H9 (cell line): ENCODE measurements at regions not wholly inside any gene's neighbourhood (a gene's known extent, or its start where the extent isn't known, plus 50 kb on each side); places are given as distances from the start of the nearest gene placed in this dataset.

ENCODE experiments used
- DNase-seq: peaks from one replicate; pipeline ENCODE4 v3.0.0-alpha.2; 2017
- H2AFZ ChIP-seq: one replicate; pipeline ENCODE4 v1.6.1; 2013; ENCODE audit warnings: mild to moderate bottlenecking, low read length, control low read depth, moderate library complexity
- H2AK5ac ChIP-seq: 2 replicates; pipeline ENCODE4 v1.6.1; 2013; ENCODE audit warnings: low read length, control low read depth, mixed read lengths; ENCODE audit not compliant: insufficient read length
- H2BK120ac ChIP-seq: one replicate; pipeline ENCODE4 v1.6.1; 2013; ENCODE audit warnings: low read depth, mild to moderate bottlenecking, low read length, control low read depth, inconsistent platforms; ENCODE audit not compliant: poor library complexity, severe bottlenecking
- H2BK12ac ChIP-seq: 2 replicates; pipeline ENCODE4 v1.6.1; 2013; ENCODE audit warnings: low read length, control low read depth, mixed read lengths, low read depth; ENCODE audit not compliant: insufficient read length
- H2BK15ac ChIP-seq: 2 replicates; pipeline ENCODE4 v1.6.1; 2013; ENCODE audit warnings: low read depth, low read length, control low read depth
- H2BK20ac ChIP-seq: one replicate; pipeline ENCODE4 v1.6.1; 2013; ENCODE audit warnings: low read depth, mild to moderate bottlenecking, low read length, control low read depth, inconsistent platforms; ENCODE audit not compliant: poor library complexity, severe bottlenecking
- H2BK5ac ChIP-seq: 2 replicates; pipeline ENCODE4 v1.6.1; 2013; ENCODE audit warnings: low read length, control low read depth, mixed read lengths; ENCODE audit not compliant: insufficient read length
- H3K14ac ChIP-seq: 2 replicates; pipeline ENCODE4 v1.6.1; 2013; ENCODE audit warnings: low read length, control low read depth; ENCODE audit not compliant: insufficient read depth
- H3K18ac ChIP-seq: 2 replicates; pipeline ENCODE4 v1.6.1; 2013; ENCODE audit warnings: low read depth, mild to moderate bottlenecking, mixed read lengths, low read length, control low read depth; ENCODE audit not compliant: insufficient read length
- H3K23ac ChIP-seq: 2 replicates; pipeline ENCODE4 v1.6.1; 2013; ENCODE audit warnings: low read length, control low read depth, mixed read lengths, low read depth; ENCODE audit not compliant: insufficient read length
- H3K23me2 ChIP-seq: 2 replicates; pipeline ENCODE4 v1.6.1; 2013; ENCODE audit warnings: low read depth, mild to moderate bottlenecking, mixed read lengths, low read length, control low read depth; ENCODE audit not compliant: insufficient read length, poor library complexity, severe bottlenecking
- H3K27ac ChIP-seq: 2 replicates; pipeline ENCODE4 v1.5.1; 2013; ENCODE audit warnings: low read length, control low read depth, mixed read lengths, low read depth; ENCODE audit not compliant: insufficient read length
- H3K27me3 ChIP-seq: 2 replicates; pipeline ENCODE4 v1.6.1; 2013; ENCODE audit warnings: low read length, control low read depth, inconsistent platforms; ENCODE audit not compliant: insufficient read depth
- H3K4ac ChIP-seq: 2 replicates; pipeline ENCODE4 v1.6.1; 2013; ENCODE audit warnings: low read depth, mild to moderate bottlenecking, control low read depth, inconsistent platforms, low read length, moderate library complexity
- H3K4me1 ChIP-seq: 2 replicates; pipeline ENCODE4 v1.6.1; 2013; ENCODE audit warnings: low read length, control low read depth, inconsistent platforms; ENCODE audit not compliant: insufficient read depth
- H3K4me2 ChIP-seq: 2 replicates; pipeline ENCODE4 v1.6.1; 2013; ENCODE audit warnings: low read length, control low read depth, mixed read lengths; ENCODE audit not compliant: insufficient read length, insufficient read depth
- H3K56ac ChIP-seq: 2 replicates; pipeline ENCODE4 v1.6.1; 2013; ENCODE audit warnings: low read depth, mild to moderate bottlenecking, mixed read lengths, low read length, control low read depth; ENCODE audit not compliant: insufficient read length
- H3K79me1 ChIP-seq: 2 replicates; pipeline ENCODE4 v1.6.1; 2013; ENCODE audit warnings: low read depth, mild to moderate bottlenecking, moderate library complexity, low read length, control low read depth, inconsistent platforms; ENCODE audit not compliant: insufficient read depth, poor library complexity, severe bottlenecking
- H3K79me2 ChIP-seq: 2 replicates; pipeline ENCODE4 v1.6.1; 2013; ENCODE audit warnings: low read length, control low read depth, inconsistent platforms; ENCODE audit not compliant: insufficient read depth
- H3K9ac ChIP-seq: 2 replicates; pipeline ENCODE4 v1.6.1; 2013; ENCODE audit warnings: low read length, control low read depth, mixed read lengths; ENCODE audit not compliant: insufficient read length; ENCODE audit errors: extremely low read depth
- H3K9me3 ChIP-seq: one replicate; pipeline ENCODE4 v1.6.1; 2013; ENCODE audit warnings: low read depth, low read length, inconsistent platforms; ENCODE audit not compliant: control insufficient read depth
- H3T11ph ChIP-seq: one replicate; pipeline ENCODE4 v1.6.1; 2013; ENCODE audit warnings: mild to moderate bottlenecking, low read length, control low read depth, inconsistent platforms
- H4K20me1 ChIP-seq: one replicate; pipeline ENCODE4 v1.6.1; 2013; ENCODE audit not compliant: control insufficient read depth, insufficient read length, insufficient read depth
- H4K5ac ChIP-seq: 2 replicates; pipeline ENCODE4 v1.6.1; 2013; ENCODE audit warnings: low read depth, mild to moderate bottlenecking, mixed read lengths, low read length, control low read depth; ENCODE audit not compliant: insufficient read length
- H4K8ac ChIP-seq: replicated peaks from 2 replicates; pipeline ENCODE4 v1.6.1; 2013; ENCODE audit warnings: low read length, control low read depth, mixed read lengths, low read depth; ENCODE audit not compliant: insufficient read length
- H4K91ac ChIP-seq: 2 replicates; pipeline ENCODE4 v1.6.1; 2013; ENCODE audit warnings: low read depth, mild to moderate bottlenecking, moderate library complexity, mixed read lengths, low read length, control low read depth; ENCODE audit not compliant: insufficient read length
- H3K27ac Mint-ChIP-seq, 3 experiments: 2 replicates in 2 of 3; 3 replicates in 1 of 3; pipeline ENCODE4 v1.8.0; 2020 to 2021; ENCODE audit warnings: mixed read lengths in 3 of 3, mild to moderate bottlenecking in 1 of 3, moderate library complexity in 1 of 3
- H3K27me3 Mint-ChIP-seq: 2 replicates; pipeline ENCODE4 v1.8.0; 2021; ENCODE audit warnings: low read depth, mild to moderate bottlenecking, moderate library complexity, mixed read lengths
- H3K36me3 Mint-ChIP-seq, 3 experiments: 2 replicates in 2 of 3; 3 replicates in 1 of 3; pipeline ENCODE4 v1.8.0; 2020 to 2021; ENCODE audit warnings: low read depth in 3 of 3, mixed read lengths in 3 of 3; ENCODE audit not compliant: insufficient read depth in 1 of 3
- H3K4me1 Mint-ChIP-seq, 2 experiments: 2 replicates each; pipeline ENCODE4 v1.8.0; 2020; ENCODE audit warnings: mixed read lengths in 2 of 2
- H3K4me3 Mint-ChIP-seq, 2 experiments: 2 replicates in 1 of 2; 3 replicates in 1 of 2; pipeline ENCODE4 v1.8.0; 2020 to 2021; ENCODE audit warnings: mild to moderate bottlenecking in 2 of 2, mixed read lengths in 2 of 2, moderate library complexity in 1 of 2
- H3K9me3 Mint-ChIP-seq, 2 experiments: 2 replicates in 1 of 2; 3 replicates in 1 of 2; pipeline ENCODE4 v1.8.0; 2020; ENCODE audit warnings: mild to moderate bottlenecking in 2 of 2, mixed read lengths in 2 of 2, moderate library complexity in 1 of 2
- WGBS: extraction: QIAGEN DNeasy Blood & Tissue Kit; methylation state at CpG from one replicate; pipeline ENCODE4 v1.1.7; 2013; ENCODE audit warnings: missing lambda C conversion rate, low lambda C conversion rate, mixed read lengths; ENCODE audit not compliant: insufficient read length; ENCODE audit errors: extremely low coverage; 5-methylcytosine and 5-hydroxymethylcytosine counted together
- TF ChIP-seq, protein P1 (sequence below): fragments of 200-600 bp; sonication (generic); conservative IDR thresholded peaks from 3 replicates; pipeline ENCODE4 v1.8.0; 2021; ENCODE audit warnings: antibody characterized with exemption, mild to moderate bottlenecking

DNA sequence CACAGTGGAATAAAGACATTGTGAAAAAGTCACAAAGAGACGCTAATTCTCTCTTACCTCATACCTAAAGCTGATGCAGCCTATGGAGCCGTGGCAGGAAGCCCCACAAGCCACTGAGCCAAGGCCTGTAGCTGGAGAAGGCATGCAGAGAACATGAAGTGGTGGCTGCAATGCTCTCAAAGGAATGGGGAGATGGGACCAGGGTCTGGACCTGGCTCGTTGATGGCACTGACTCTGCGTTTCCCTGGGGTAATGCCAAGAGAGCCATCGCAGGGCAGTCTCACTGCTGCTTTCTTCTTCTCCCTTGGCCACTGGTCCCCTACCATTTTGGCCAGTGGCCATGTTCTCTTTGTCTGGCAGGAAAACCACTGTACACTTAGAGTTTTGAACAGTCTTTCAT lies 329.9 kb upstream of the ZMIZ1 start:
- Histone ChIP-seq H3K9ac (no peak overlapping the region), H4K8ac (no peak overlapping the region), H2BK5ac (no peak overlapping the region), H3K56ac (no peak overlapping the region), H2BK120ac (no peak overlapping the region), H3K14ac (no peak overlapping the region), H3K27ac (no peak overlapping the region), H4K5ac (no peak overlapping the region), H2BK15ac (no peak overlapping the region), H3K23me2 (peaks cover 3% of the 10 kb centered on the region), H3K18ac (no peak overlapping the region), H3K23ac (no peak overlapping the region), H3K4me2 (no peak overlapping the region), H3K79me1 (no peaks in the 10 kb centered on the region), H4K91ac (no peak overlapping the region), H3K4me1 (no peaks in the 10 kb centered on the region; the same call in 1 of the 2 replicates), H3K27me3 (no peaks in the 10 kb centered on the region; the same call in 1 of the 2 replicates), H4K20me1 (peaks cover 2% of the 10 kb centered on the region), H3K9me3 (no peaks in the 10 kb centered on the region), H3K4ac (no peak overlapping the region), H3K79me2 (no peaks in the 10 kb centered on the region), H2AFZ (no peak overlapping the region), H2BK20ac (no peak overlapping the region), H3T11ph (no peak overlapping the region), H2BK12ac (no peak overlapping the region), H2AK5ac (no peak overlapping the region)
- Mint-ChIP-seq H3K9me3 (no peaks in the 10 kb centered on the region; a peak in 1 of 5 replicates), H3K27me3 (peaks cover 13% of the 10 kb centered on the region), H3K4me3 (no peak overlapping the region), H3K4me1 (peaks cover 10 to 14% of the 10 kb centered on the region in 2 experiments), H3K36me3 (no peaks in the 10 kb centered on the region), H3K27ac (no peak overlapping the region)
- TF ChIP-seq, protein P1, sequence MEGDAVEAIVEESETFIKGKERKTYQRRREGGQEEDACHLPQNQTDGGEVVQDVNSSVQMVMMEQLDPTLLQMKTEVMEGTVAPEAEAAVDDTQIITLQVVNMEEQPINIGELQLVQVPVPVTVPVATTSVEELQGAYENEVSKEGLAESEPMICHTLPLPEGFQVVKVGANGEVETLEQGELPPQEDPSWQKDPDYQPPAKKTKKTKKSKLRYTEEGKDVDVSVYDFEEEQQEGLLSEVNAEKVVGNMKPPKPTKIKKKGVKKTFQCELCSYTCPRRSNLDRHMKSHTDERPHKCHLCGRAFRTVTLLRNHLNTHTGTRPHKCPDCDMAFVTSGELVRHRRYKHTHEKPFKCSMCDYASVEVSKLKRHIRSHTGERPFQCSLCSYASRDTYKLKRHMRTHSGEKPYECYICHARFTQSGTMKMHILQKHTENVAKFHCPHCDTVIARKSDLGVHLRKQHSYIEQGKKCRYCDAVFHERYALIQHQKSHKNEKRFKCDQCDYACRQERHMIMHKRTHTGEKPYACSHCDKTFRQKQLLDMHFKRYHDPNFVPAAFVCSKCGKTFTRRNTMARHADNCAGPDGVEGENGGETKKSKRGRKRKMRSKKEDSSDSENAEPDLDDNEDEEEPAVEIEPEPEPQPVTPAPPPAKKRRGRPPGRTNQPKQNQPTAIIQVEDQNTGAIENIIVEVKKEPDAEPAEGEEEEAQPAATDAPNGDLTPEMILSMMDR = no peak
- no peak for DNase-seq
- no CpG with 5 or more reads among the region's 5 CpGs for WGBS
